Astrocyte of the spinal cord (primary cell): ENCODE measurements at regions not wholly inside any gene's neighbourhood (a gene's known extent, or its start where the extent isn't known, plus 50 kb on each side); places are given as distances from the start of the nearest gene placed in this dataset.

ENCODE experiments used
- DNase-seq: peaks from one replicate; pipeline ENCODE4 v3.0.0; 2011; ENCODE audit warnings: low read depth, low spot score
- H3K4me3 ChIP-seq: 2 replicates; pipeline ENCODE4 v1.5.1; 2011; ENCODE audit warnings: low read depth, mild to moderate bottlenecking, low read length, moderate library complexity
- in situ Hi-C: cut with HindIII; loops from 2 replicates; pipeline ENCODE4 v1.10.0; 2017; ENCODE audit warnings: low sequenced_read_pairs
- TF ChIP-seq, protein P1 (sequence below): IDR thresholded peaks from 2 replicates; pipeline ENCODE4 v1.5.1; 2012; ENCODE audit warnings: low read depth, mild to moderate bottlenecking, low read length, inconsistent platforms

DNA sequence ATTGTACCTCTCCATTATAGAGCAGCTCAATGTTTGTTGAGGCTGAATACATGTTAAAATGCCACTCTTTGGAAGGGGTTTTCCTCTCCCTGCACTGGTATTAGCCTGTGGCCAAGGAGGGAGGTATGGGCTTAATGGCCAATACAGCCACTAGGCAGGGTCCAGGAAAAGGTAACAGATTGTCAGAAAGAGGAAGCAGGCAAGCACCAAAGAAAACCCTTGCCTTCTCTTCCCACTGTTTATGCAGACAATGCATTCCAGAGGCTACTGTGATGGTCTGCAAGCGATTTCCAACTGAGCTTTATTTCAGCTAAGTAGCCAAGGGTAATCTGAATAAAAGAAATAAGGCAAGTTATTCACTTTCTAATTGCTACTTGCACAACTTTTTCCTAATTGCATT, 95.3 kb upstream of the SLC27A6 start:
- no peak overlapping the region for H3K4me3 ChIP-seq
- TF ChIP-seq, protein P1, sequence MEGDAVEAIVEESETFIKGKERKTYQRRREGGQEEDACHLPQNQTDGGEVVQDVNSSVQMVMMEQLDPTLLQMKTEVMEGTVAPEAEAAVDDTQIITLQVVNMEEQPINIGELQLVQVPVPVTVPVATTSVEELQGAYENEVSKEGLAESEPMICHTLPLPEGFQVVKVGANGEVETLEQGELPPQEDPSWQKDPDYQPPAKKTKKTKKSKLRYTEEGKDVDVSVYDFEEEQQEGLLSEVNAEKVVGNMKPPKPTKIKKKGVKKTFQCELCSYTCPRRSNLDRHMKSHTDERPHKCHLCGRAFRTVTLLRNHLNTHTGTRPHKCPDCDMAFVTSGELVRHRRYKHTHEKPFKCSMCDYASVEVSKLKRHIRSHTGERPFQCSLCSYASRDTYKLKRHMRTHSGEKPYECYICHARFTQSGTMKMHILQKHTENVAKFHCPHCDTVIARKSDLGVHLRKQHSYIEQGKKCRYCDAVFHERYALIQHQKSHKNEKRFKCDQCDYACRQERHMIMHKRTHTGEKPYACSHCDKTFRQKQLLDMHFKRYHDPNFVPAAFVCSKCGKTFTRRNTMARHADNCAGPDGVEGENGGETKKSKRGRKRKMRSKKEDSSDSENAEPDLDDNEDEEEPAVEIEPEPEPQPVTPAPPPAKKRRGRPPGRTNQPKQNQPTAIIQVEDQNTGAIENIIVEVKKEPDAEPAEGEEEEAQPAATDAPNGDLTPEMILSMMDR, result no peak
- no peak for DNase-seq
- in situ Hi-C loops, result no loop called here

DNA sequence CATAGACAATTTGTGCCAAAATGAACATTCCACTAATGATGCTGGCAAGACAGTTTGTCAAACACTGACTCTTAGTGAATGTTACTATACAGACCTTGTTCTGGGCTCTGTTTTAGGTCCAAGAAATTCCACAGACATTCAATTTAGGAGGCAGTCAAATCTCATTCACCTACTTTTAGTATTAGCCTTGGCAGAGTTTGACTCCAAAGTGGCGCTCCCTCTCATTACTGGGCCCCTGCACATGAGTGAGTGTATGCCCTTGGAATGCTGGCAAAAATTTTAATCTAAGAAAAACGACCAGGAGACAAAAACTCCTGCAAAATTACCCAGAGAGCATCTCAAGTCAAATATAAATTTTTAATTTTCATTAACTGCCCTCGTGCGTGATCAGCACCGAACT, 94.9 kb upstream of the SLC27A6 start:
- in situ Hi-C loops, result no loop called here
- DNase-seq, result no peak
- no peak overlapping the region for H3K4me3 ChIP-seq
- TF ChIP-seq, protein P1, result no peak

DNA sequence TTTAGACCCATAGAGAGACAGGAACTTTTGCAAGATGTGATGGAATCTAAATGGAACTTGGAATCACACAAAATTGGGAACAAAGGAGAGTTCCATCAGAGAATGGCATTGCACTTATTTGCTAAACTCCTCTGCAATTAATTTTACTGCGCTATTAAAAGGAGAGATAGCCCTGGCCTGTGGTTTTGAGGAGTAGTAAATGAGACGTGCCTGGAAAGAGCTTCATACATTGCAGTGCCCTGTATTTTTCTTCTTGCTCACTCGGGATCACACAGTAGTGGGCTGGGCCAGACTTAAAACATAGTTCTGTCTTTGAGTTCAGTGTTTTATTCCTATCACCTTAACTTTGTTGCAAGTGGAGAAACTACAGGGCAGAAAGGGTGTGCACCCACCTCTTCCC, 94.4 kb upstream of the SLC27A6 start:
- no peak overlapping the region for H3K4me3 ChIP-seq
- TF ChIP-seq, protein P1, result no peak
- DNase-seq, result no peak
- in situ Hi-C loops, result no loop called here

DNA sequence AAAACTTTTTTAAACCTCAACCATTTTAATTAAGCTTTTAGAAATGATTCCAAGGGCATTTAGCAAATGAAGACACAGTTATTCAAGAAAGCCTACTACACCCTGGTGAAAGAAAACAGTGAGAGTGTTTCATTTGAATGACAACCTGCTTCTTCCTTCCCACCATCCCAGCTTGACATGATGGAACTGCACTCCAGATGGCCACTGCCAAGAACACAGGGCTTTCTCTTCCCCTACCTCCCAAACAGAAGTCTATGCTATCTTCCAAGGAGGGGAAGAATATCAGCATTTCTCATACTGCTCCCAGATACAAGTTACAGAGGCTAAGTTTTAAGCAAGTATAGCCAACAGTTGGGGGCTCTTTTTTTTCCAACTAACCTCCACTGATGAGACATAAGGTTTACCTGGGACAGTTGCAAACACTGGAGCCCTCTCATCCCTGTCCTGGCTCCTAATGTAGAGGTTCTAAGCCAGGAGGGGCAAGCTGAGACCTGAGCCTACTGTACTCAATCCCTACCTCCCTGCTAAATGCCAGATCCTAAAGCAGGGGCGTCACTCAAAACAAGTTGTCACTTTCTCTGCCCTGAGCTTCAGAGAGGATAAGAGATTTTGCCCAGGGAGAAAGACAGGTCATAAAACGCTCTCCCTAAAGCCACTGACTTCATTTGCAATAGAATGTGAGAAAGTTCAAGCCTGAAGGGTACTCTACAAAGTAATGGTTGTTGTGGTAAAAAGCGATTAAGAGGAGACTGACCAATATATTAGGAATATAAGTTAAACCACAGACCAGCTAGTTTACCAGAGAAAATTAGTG, 88.5 kb upstream of the SLC27A6 start:
- in situ Hi-C loops, result no loop called here
- TF ChIP-seq, protein P1, result no peak
- no peak overlapping the region for H3K4me3 ChIP-seq
- no peak for DNase-seq

DNA sequence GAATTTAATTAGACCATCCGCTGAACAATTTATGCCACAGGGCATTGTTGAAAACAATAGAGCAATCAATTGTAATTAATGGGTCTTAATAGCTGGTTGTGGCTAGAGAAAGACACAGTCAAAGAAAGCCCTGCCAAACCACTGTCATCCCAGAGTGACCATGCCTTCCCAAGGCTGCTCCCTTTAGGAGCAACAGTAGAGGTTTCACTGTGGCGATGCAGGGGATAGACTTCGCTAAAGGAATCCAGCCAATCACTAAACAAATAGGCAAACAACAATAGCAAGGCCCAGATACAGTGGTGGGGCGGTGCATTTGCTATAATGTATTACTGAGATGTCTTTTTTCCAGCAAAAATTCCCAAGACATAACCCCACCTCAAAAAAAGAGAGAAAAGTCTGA, 87.8 kb upstream of the SLC27A6 start:
- in situ Hi-C loops, result no loop called here

DNA sequence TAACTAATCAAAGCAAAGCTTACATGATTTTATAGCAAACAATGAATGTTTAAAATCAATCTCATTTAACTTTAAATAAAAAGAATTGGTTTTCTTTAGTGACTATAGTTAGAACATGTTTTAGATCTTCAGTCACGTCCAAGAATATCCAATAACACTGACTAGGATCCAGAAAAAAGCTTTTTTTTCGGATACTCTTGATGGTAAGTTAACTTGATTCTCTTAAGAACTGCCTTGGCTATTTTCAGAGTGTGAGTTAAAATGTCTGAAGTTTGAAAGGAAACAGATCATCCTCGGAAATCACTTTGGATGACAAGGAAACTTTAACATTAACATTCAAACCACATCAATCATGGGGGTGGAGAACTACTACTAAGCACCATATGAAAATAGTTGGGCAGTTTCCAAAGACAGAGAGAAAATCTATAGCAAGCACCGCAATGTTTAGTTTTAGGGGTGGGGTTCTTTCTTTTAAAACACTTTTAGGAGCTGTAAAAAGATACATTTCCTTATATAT, 83.7 kb upstream of the SLC27A6 start:
- TF ChIP-seq, protein P1, result no peak
- H3K4me3 ChIP-seq, result no peak overlapping the region
- in situ Hi-C loops, result no loop called here
- no peak for DNase-seq

More for the DNA sequence above, 87.8 kb upstream of the SLC27A6 start:
- no peak for DNase-seq
- TF ChIP-seq, protein P1, result no peak
- H3K4me3 ChIP-seq, result no peak overlapping the region
